ENCODE measurements at regions not wholly inside any gene's neighbourhood (a gene's known extent, or its start where the extent isn't known, plus 50 kb on each side); places are given as distances from the start of the nearest gene placed in this dataset.

GRCh38 chr3:137207616-137208015 lies 249.8 kb downstream of the IL20RB start:
- TF ChIP-seq CTCF (IDR thresholded peaks at IDR 0.05) = no peak
- no peaks in the 10 kb centered on the region for H3K4me1 Mint-ChIP-seq (ENCODE audit: unreplicated experiment)
- no peak for DNase-seq (ENCODE audit: extremely low spot score, unreplicated experiment)
- H3K27ac Mint-ChIP-seq (ENCODE audit: unreplicated experiment) = no peak overlapping the region
- H3K36me3 Mint-ChIP-seq (ENCODE audit: unreplicated experiment) = no peaks in the 10 kb centered on the region
- peaks cover 2% of the 10 kb centered on the region for H3K27me3 Mint-ChIP-seq (ENCODE audit: unreplicated experiment)
- no peak overlapping the region for H3K4me3 Mint-ChIP-seq (ENCODE audit: unreplicated experiment)
- peaks cover 4% of the 10 kb centered on the region for H3K9me3 Mint-ChIP-seq (ENCODE audit: unreplicated experiment)

- H3K27ac Mint-ChIP-seq (ENCODE audit: unreplicated experiment) = no peak overlapping the region
- H3K27me3 Mint-ChIP-seq (ENCODE audit: unreplicated experiment) = no peaks in the 10 kb centered on the region
- H3K4me1 Mint-ChIP-seq (ENCODE audit: unreplicated experiment) = no peaks in the 10 kb centered on the region
- no peak for DNase-seq (ENCODE audit: extremely low spot score, unreplicated experiment)
- no peak overlapping the region for H3K4me3 Mint-ChIP-seq (ENCODE audit: unreplicated experiment)
- no peak for TF ChIP-seq CTCF (IDR thresholded peaks at IDR 0.05)
- peaks cover 17% of the 10 kb centered on the region for H3K9me3 Mint-ChIP-seq (ENCODE audit: unreplicated experiment)
- no peaks in the 10 kb centered on the region for H3K36me3 Mint-ChIP-seq (ENCODE audit: unreplicated experiment)
Measured at GRCh38 chr3:137217733-137218132, 259.9 kb downstream of the IL20RB start.

GRCh38 chr3:137219801-137220445 lies 262.1 kb downstream of the IL20RB start:
- Mint-ChIP-seq H3K27ac (ENCODE audit: unreplicated experiment) (no peak overlapping the region), H3K4me3 (ENCODE audit: unreplicated experiment) (no peak overlapping the region), H3K9me3 (ENCODE audit: unreplicated experiment) (peaks cover 9% of the 10 kb centered on the region), H3K36me3 (ENCODE audit: unreplicated experiment) (no peaks in the 10 kb centered on the region), H3K4me1 (ENCODE audit: unreplicated experiment) (no peaks in the 10 kb centered on the region), H3K27me3 (ENCODE audit: unreplicated experiment) (no peaks in the 10 kb centered on the region)
- no peak for DNase-seq (ENCODE audit: extremely low spot score, unreplicated experiment)
- no peak for TF ChIP-seq CTCF (IDR thresholded peaks at IDR 0.05)

- no peaks in the 10 kb centered on the region for H3K36me3 Mint-ChIP-seq (ENCODE audit: unreplicated experiment)
Measured at GRCh38 chr3:137222736-137223225, 265.0 kb downstream of the IL20RB start.

GRCh38 chr3:137224464-137224863 lies 266.7 kb downstream of the IL20RB start:
- DNase-seq (ENCODE audit: extremely low spot score, unreplicated experiment) = no peak
- no peaks in the 10 kb centered on the region for H3K36me3 Mint-ChIP-seq (ENCODE audit: unreplicated experiment)
- H3K4me3 Mint-ChIP-seq (ENCODE audit: unreplicated experiment) = no peak overlapping the region
- no peaks in the 10 kb centered on the region for H3K4me1 Mint-ChIP-seq (ENCODE audit: unreplicated experiment)
- no peaks in the 10 kb centered on the region for H3K27me3 Mint-ChIP-seq (ENCODE audit: unreplicated experiment)
- no peak overlapping the region for H3K27ac Mint-ChIP-seq (ENCODE audit: unreplicated experiment)
- no peak for TF ChIP-seq CTCF (IDR thresholded peaks at IDR 0.05)
- H3K9me3 Mint-ChIP-seq (ENCODE audit: unreplicated experiment) = peaks cover 9% of the 10 kb centered on the region

More at GRCh38 chr3:137222736-137223225, 265.0 kb downstream of the IL20RB start:
- peaks cover 9% of the 10 kb centered on the region for H3K9me3 Mint-ChIP-seq (ENCODE audit: unreplicated experiment)
- no peaks in the 10 kb centered on the region for H3K27me3 Mint-ChIP-seq (ENCODE audit: unreplicated experiment)
- TF ChIP-seq CTCF (IDR thresholded peaks at IDR 0.05) = no peak
- no peak overlapping the region for H3K27ac Mint-ChIP-seq (ENCODE audit: unreplicated experiment)
- no peak for DNase-seq (ENCODE audit: extremely low spot score, unreplicated experiment)
- H3K4me1 Mint-ChIP-seq (ENCODE audit: unreplicated experiment) = no peaks in the 10 kb centered on the region
- H3K4me3 Mint-ChIP-seq (ENCODE audit: unreplicated experiment) = no peak overlapping the region
